ENCODE measurements at regions not wholly inside any gene's neighbourhood (a gene's known extent, or its start where the extent isn't known, plus 50 kb on each side); places are given as distances from the start of the nearest gene placed in this dataset.
A peak's percentile ranks its signal among the peaks of the same experiment; 100 is the strongest.

DNA sequence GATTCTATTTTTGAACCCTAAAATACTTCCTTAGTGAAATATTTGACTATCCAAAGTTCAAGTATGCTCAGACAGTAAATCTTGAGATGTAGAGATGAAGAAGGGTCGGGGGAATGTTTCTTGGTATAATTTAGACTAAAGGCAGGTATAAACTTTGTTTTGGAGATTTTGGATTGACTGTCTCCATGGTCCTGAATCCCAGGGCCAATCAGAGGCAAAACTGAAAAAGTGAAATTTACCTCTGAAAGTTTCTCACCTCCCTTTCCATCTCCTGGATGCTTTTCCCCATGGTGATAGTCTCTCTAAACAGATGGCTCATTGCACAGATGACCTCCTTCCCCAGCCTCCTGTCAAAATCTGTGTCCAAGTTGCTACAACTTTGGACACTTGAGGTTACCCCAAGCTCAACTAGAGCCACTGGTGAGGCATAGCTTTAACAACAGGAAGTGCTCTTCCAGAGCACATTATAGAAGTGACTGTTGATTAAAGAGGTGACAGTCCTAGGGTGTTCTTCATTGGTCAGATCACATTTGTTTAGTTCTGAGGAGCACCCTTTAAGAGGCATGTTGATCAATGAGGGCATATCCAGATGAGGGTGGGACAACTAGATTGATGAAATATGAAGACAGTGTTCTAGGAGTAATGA is 128.4 kb downstream of the AKAP11 start:
- Mint-ChIP-seq H3K9me3 (no peaks in the 10 kb centered on the region), H3K27me3 (ENCODE audit: low read depth in 2 of 2) (peaks cover 0 to 3% of the 10 kb centered on the region in 2 donors), H3K4me3 (no peak overlapping the region), H3K27ac (no peak overlapping the region), H3K4me1 (peaks cover 21 to 22% of the 10 kb centered on the region in 2 donors), H3K36me3 (no peaks in the 10 kb centered on the region)
- no peaks in the 10 kb centered on the region for H3K27me3 ChIP-seq (ENCODE audit: control insufficient read depth, insufficient read depth, low read length)
- DNase-seq, result no peak
- ATAC-seq, result no peak
- no peaks in the 10 kb centered on the region for H3K9me3 ChIP-seq (ENCODE audit: control insufficient read depth, insufficient read depth, low read length)
- WGBS (ENCODE audit: insufficient coverage), result 100% methylated on average over 1 of the region's 1 CpG
- intact Hi-C loops (cut with micrococcal nuclease), result no loop called here
- TF ChIP-seq, protein P1, sequence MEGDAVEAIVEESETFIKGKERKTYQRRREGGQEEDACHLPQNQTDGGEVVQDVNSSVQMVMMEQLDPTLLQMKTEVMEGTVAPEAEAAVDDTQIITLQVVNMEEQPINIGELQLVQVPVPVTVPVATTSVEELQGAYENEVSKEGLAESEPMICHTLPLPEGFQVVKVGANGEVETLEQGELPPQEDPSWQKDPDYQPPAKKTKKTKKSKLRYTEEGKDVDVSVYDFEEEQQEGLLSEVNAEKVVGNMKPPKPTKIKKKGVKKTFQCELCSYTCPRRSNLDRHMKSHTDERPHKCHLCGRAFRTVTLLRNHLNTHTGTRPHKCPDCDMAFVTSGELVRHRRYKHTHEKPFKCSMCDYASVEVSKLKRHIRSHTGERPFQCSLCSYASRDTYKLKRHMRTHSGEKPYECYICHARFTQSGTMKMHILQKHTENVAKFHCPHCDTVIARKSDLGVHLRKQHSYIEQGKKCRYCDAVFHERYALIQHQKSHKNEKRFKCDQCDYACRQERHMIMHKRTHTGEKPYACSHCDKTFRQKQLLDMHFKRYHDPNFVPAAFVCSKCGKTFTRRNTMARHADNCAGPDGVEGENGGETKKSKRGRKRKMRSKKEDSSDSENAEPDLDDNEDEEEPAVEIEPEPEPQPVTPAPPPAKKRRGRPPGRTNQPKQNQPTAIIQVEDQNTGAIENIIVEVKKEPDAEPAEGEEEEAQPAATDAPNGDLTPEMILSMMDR (IDR thresholded peaks at IDR 0.05), result no peak
- no peak overlapping the region for H3K4me3 ChIP-seq (ENCODE audit: low read length)
- no peak overlapping the region for H3K27ac ChIP-seq (ENCODE audit: low read length)
- H3K4me1 ChIP-seq (ENCODE audit: control insufficient read depth, insufficient read depth, low read length), result peaks cover 21% of the 10 kb centered on the region
- no peaks in the 10 kb centered on the region for H3K36me3 ChIP-seq (ENCODE audit: control insufficient read depth, insufficient read depth, low read length)

DNA sequence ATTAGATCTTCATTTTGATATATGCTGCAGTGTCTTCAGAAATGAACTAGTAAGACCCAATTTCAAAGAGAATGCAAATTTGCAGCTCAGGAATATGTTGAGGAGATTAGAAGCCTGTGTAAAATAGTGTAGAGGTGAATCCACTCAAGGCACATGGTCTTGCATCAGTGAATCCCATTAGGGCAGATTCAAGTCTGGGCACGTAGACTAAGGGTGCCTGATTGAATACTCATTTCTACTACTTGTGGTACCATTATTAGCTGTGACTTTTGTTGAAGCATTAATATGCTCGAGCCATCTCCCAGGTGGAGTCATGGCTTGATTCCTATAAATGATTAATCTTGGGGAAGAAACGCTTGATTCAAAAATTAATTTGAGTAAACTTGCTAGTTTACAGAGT is 129.4 kb downstream of the AKAP11 start:
- intact Hi-C loops (cut with micrococcal nuclease), result no loop called here
- no peak overlapping the region for H3K4me3 ChIP-seq (ENCODE audit: low read length)
- H3K4me1 ChIP-seq (ENCODE audit: control insufficient read depth, insufficient read depth, low read length), result peaks cover 14% of the 10 kb centered on the region
- no peak overlapping the region for H3K27ac Mint-ChIP-seq
- ATAC-seq, result no peak
- H3K36me3 Mint-ChIP-seq, result no peaks in the 10 kb centered on the region
- no peak for DNase-seq
- peaks cover 0 to 3% of the 10 kb centered on the region in 2 donors for H3K27me3 Mint-ChIP-seq (ENCODE audit: low read depth in 2 of 2)
- H3K36me3 ChIP-seq (ENCODE audit: control insufficient read depth, insufficient read depth, low read length), result no peaks in the 10 kb centered on the region
- H3K9me3 Mint-ChIP-seq, result no peaks in the 10 kb centered on the region
- TF ChIP-seq, protein P1 (IDR thresholded peaks at IDR 0.05), result no peak
- H3K27me3 ChIP-seq (ENCODE audit: control insufficient read depth, insufficient read depth, low read length), result no peaks in the 10 kb centered on the region
- WGBS (ENCODE audit: insufficient coverage), result 94% methylated on average over 3 of the region's 3 CpGs
- H3K4me1 Mint-ChIP-seq, result peaks cover 19 to 20% of the 10 kb centered on the region in 2 donors
- no peak overlapping the region for H3K27ac ChIP-seq (ENCODE audit: low read length)
- H3K4me3 Mint-ChIP-seq, result no peak overlapping the region
- no peaks in the 10 kb centered on the region for H3K9me3 ChIP-seq (ENCODE audit: control insufficient read depth, insufficient read depth, low read length)

DNA sequence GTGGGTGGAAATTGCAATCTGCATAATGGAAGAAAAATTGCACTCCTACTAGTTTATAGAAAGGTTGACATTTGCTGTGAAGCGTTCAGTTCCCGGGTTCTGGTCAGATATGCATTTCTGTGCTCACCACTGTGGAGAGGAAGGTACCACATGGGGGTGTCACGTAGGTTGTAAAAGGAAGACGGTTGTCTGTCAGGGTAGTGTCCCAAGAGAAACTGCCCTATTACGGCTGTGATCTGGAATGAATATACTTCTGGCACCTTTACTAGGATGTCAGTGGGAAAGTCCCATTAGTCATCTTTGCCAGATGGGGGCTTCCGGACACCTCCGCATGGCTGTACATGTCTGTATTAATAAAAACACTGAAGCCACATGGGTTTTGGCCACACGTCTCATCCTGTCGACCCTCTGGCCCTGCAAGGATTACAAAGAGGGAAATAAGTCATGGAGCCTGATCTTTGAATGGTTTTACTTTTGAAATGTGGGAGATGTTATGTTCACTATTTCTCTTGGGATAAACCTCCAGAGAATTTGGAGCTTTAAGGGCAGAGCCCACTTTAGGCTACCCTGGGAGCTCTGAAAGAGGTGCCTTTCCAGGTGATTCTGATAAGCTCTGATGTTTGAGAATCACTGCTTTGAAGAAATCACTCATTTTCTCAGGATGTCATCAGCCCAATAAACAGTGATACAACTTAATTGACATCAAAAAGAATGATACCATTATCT is 133.9 kb downstream of the AKAP11 start:
- no peak overlapping the region for H3K27ac ChIP-seq (ENCODE audit: low read length)
- Mint-ChIP-seq H3K4me3 (no peak overlapping the region), H3K36me3 (no peaks in the 10 kb centered on the region), H3K4me1 (no peaks in the 10 kb centered on the region), H3K27ac (no peak overlapping the region), H3K9me3 (no peaks in the 10 kb centered on the region), H3K27me3 (ENCODE audit: low read depth in 2 of 2) (peaks cover 4% of the 10 kb centered on the region in 2 donors)
- H3K4me3 ChIP-seq (ENCODE audit: low read length), result no peak overlapping the region
- 61% methylated on average over 9 of the region's 9 CpGs for WGBS (ENCODE audit: insufficient coverage)
- TF ChIP-seq, protein P1 (IDR thresholded peaks at IDR 0.05), result no peak
- ATAC-seq, result peak; percentile 28 to 70 (median 64)
- H3K36me3 ChIP-seq (ENCODE audit: control insufficient read depth, insufficient read depth, low read length), result no peaks in the 10 kb centered on the region
- no peaks in the 10 kb centered on the region for H3K9me3 ChIP-seq (ENCODE audit: control insufficient read depth, insufficient read depth, low read length)
- H3K27me3 ChIP-seq (ENCODE audit: control insufficient read depth, insufficient read depth, low read length), result no peaks in the 10 kb centered on the region
- intact Hi-C loops (cut with micrococcal nuclease), result no loop called here
- peaks cover 5% of the 10 kb centered on the region for H3K4me1 ChIP-seq (ENCODE audit: control insufficient read depth, insufficient read depth, low read length)
- DNase-seq, result peak in 1 of 2 donors; percentile 70
